AG04449 (cell line): ENCODE measurements at regions not wholly inside any gene's neighbourhood (a gene's known extent, or its start where the extent isn't known, plus 50 kb on each side); places are given as distances from the start of the nearest gene placed in this dataset.
"Not testable (repeated sequence)": the region's sequence is repeated elsewhere in the genome, so short reads cannot be mapped to it uniquely, and the experiment has no call there.

Experiments used
- CTCF ChIA-PET: fragments of 350-600 bp; formaldehyde crosslinking; extraction: SDS; loops from one replicate; lab custom pipeline; 2021; ENCODE audit warnings: antibody characterized with exemption; lab: Yijun Ruan, JAX
- POLR2A ChIA-PET: fragments of 400-600, 350-600 bp; formaldehyde crosslinking; extraction: SDS; loops from one replicate; lab custom pipeline; 2020; ENCODE audit warnings: antibody characterized with exemption, inconsistent platforms; lab: Yijun Ruan, JAX
- DNase-seq: peaks from one replicate; pipeline ENCODE4 v3.0.0-alpha.2; 2010; ENCODE audit warnings: low read depth, low spot score
- H3K4me3 ChIP-seq: 2 replicates; pipeline ENCODE4 v1.5.1; 2011; ENCODE audit warnings: low read depth, mild to moderate bottlenecking, control low read depth, low read length
- CTCF ChIP-seq: IDR thresholded peaks from one replicate; pipeline ENCODE4 v1.5.1; 2011; ENCODE audit warnings: mild to moderate bottlenecking, moderate library complexity, low read length, control low read depth, inconsistent platforms; ENCODE audit not compliant: insufficient read depth; ENCODE audit errors: missing control alignments

- TF ChIP-seq CTCF: no peak
- H3K4me3 ChIP-seq: no peak overlapping the region
- no peak for DNase-seq
- POLR2A ChIA-PET: no interaction called here
- CTCF ChIA-PET: interaction anchor here (1.0 kb wide), 1 partner anchor 11 kb away, joined by 3 read pairs; no protein-coding TSS in a partner anchor
Measured at GRCh38 chr17:78294776-78295175, 63.3 kb downstream of the TMEM235 start.

GRCh38 chr17:78294356-78294755, 62.9 kb downstream of the TMEM235 start:
- no peak for TF ChIP-seq CTCF
- POLR2A ChIA-PET: no interaction called here
- no peak overlapping the region for H3K4me3 ChIP-seq
- CTCF ChIA-PET: interaction anchor here (1.0 kb wide), 1 partner anchor 10 kb away, joined by 3 read pairs; no protein-coding TSS in a partner anchor
- no peak for DNase-seq

GRCh38 chr17:78293151-78293550, 61.7 kb downstream of the TMEM235 start:
- POLR2A ChIA-PET: interaction anchor here (0.7 kb wide), 1 partner anchor 12 kb away, joined by 3 read pairs; no protein-coding TSS in a partner anchor
- not testable (repeated sequence) for H3K4me3 ChIP-seq, DNase-seq
- CTCF ChIA-PET: interaction anchor here (1.0 to 5.5 kb wide), 2 partner anchors 13 to 129 kb away, joined by 3 to 53 read pairs; no protein-coding TSS in a partner anchor

- H3K4me3 ChIP-seq: no peak overlapping the region
- no peak for DNase-seq
- TF ChIP-seq CTCF: no peak
- CTCF ChIA-PET: interaction anchor here (0.6 to 5.5 kb wide), 5 partner anchors 16 to 130 kb away, joined by 3 to 53 read pairs (median 8); partner anchors contain the start of gene SOCS3
- POLR2A ChIA-PET: no interaction called here
Measured at GRCh38 chr17:78291944-78292910, 60.8 kb downstream of the TMEM235 start.

- POLR2A ChIA-PET: no interaction called here
- no peak overlapping the region for H3K4me3 ChIP-seq
- no peak for TF ChIP-seq CTCF
- CTCF ChIA-PET: interaction anchor here (0.7 to 5.5 kb wide), 10 partner anchors 8 to 134 kb away, joined by 3 to 53 read pairs (median 6); partner anchors contain the start of gene SOCS3
- no peak for DNase-seq
Measured at GRCh38 chr17:78290721-78291120, 59.3 kb downstream of the TMEM235 start.
